Erythroblast (primary cell): ENCODE measurements at regions not wholly inside any gene's neighbourhood (a gene's known extent, or its start where the extent isn't known, plus 50 kb on each side); places are given as distances from the start of the nearest gene placed in this dataset.
"Not testable (repeated sequence)": the region's sequence is repeated elsewhere in the genome, so short reads cannot be mapped to it uniquely, and the experiment has no call there.

Experiments used
- DNase-seq, 2 experiments: peaks; one replicate each; lab custom pipeline; 2025; lab: John Stamatoyannopoulos, UW
- GATA1 ChIP-seq: IDR thresholded peaks from 2 replicates; pipeline ENCODE4 v1.6.1; 2011; ENCODE audit warnings: low read depth, mild to moderate bottlenecking, control low read depth, low read length, moderate library complexity
- POLR2A ChIP-seq: IDR thresholded peaks from 2 replicates; pipeline ENCODE4 v1.6.1; 2011; ENCODE audit warnings: mild to moderate bottlenecking, low read length

GRCh38 chr12:83634726-83635267 lies 948.1 kb downstream of the TMTC2 start:
- TF ChIP-seq POLR2A (no peak), GATA1 (no peak)
- DNase-seq, result no peak

GRCh38 chr12:83630526-83630925 lies 943.8 kb downstream of the TMTC2 start:
- TF ChIP-seq GATA1 (no peak), POLR2A (no peak)

GRCh38 chr12:83629931-83630330 lies 943.2 kb downstream of the TMTC2 start:
- DNase-seq, result no peak
- TF ChIP-seq POLR2A, result no peak

More at GRCh38 chr12:83630526-83630925, 943.8 kb downstream of the TMTC2 start:
- no peak for DNase-seq

GRCh38 chr12:83622205-83622604 lies 935.5 kb downstream of the TMTC2 start:
- DNase-seq, result no peak
- TF ChIP-seq GATA1, result no peak
- no peak for TF ChIP-seq POLR2A

GRCh38 chr12:83619973-83620372 lies 933.3 kb downstream of the TMTC2 start:
- TF ChIP-seq POLR2A (no peak), GATA1 (no peak)
- DNase-seq, result no peak

- no peak for DNase-seq
- TF ChIP-seq GATA1 (no peak), POLR2A (no peak)
Measured at GRCh38 chr12:83615152-83615551, 928.4 kb downstream of the TMTC2 start.

- TF ChIP-seq GATA1 (no peak), POLR2A (no peak)
- DNase-seq, result no peak
Measured at GRCh38 chr12:83613586-83614110, 926.9 kb downstream of the TMTC2 start.

- TF ChIP-seq GATA1, result no peak
- TF ChIP-seq POLR2A, result no peak
- no peak for DNase-seq
Measured at GRCh38 chr12:83603106-83603505, 916.4 kb downstream of the TMTC2 start.

GRCh38 chr12:83575326-83575725 lies 888.6 kb downstream of the TMTC2 start:
- TF ChIP-seq POLR2A (no peak), GATA1 (no peak)
- no peak for DNase-seq

- no peak for DNase-seq
- TF ChIP-seq POLR2A (no peak), GATA1 (no peak)
Measured at GRCh38 chr12:83574142-83574541, 887.4 kb downstream of the TMTC2 start.

- no peak for DNase-seq
- TF ChIP-seq POLR2A (no peak), GATA1 (no peak)
Measured at GRCh38 chr12:83573671-83574070, 887.0 kb downstream of the TMTC2 start.

- DNase-seq, result no peak
- no peak for TF ChIP-seq GATA1
- TF ChIP-seq POLR2A, result no peak
Measured at GRCh38 chr12:83559650-83560049, 872.9 kb downstream of the TMTC2 start.

GRCh38 chr12:83556040-83556439 lies 869.3 kb downstream of the TMTC2 start:
- DNase-seq, result not testable (repeated sequence)

- no peak for DNase-seq
Measured at GRCh38 chr12:83541446-83541845, 854.7 kb downstream of the TMTC2 start.

GRCh38 chr12:83538361-83538965 lies 851.8 kb downstream of the TMTC2 start:
- no peak for TF ChIP-seq POLR2A
- no peak for TF ChIP-seq GATA1

More at GRCh38 chr12:83541446-83541845, 854.7 kb downstream of the TMTC2 start:
- TF ChIP-seq GATA1 (no peak), POLR2A (no peak)

More at GRCh38 chr12:83538361-83538965, 851.8 kb downstream of the TMTC2 start:
- no peak for DNase-seq
